DND-41 (cell line): ENCODE measurements at regions not wholly inside any gene's neighbourhood (a gene's known extent, or its start where the extent isn't known, plus 50 kb on each side); places are given as distances from the start of the nearest gene placed in this dataset.

Experiments
- EZH2 ChIP-seq: IDR thresholded peaks from 3 replicates; pipeline ENCODE4 v1.6.1; 2012; ENCODE audit warnings: borderline replicate concordance, low read depth, mild to moderate bottlenecking, moderate library complexity, low read length, inconsistent platforms; ENCODE audit not compliant: severe bottlenecking
- TF ChIP-seq, protein P1 (sequence below): IDR thresholded peaks from 2 replicates; pipeline ENCODE4 v1.5.1; 2012; ENCODE audit warnings: borderline replicate concordance, low read length, moderate library complexity, mild to moderate bottlenecking; ENCODE audit not compliant: poor library complexity, severe bottlenecking; ENCODE audit errors: extremely low read depth

- TF ChIP-seq, protein P1, sequence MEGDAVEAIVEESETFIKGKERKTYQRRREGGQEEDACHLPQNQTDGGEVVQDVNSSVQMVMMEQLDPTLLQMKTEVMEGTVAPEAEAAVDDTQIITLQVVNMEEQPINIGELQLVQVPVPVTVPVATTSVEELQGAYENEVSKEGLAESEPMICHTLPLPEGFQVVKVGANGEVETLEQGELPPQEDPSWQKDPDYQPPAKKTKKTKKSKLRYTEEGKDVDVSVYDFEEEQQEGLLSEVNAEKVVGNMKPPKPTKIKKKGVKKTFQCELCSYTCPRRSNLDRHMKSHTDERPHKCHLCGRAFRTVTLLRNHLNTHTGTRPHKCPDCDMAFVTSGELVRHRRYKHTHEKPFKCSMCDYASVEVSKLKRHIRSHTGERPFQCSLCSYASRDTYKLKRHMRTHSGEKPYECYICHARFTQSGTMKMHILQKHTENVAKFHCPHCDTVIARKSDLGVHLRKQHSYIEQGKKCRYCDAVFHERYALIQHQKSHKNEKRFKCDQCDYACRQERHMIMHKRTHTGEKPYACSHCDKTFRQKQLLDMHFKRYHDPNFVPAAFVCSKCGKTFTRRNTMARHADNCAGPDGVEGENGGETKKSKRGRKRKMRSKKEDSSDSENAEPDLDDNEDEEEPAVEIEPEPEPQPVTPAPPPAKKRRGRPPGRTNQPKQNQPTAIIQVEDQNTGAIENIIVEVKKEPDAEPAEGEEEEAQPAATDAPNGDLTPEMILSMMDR, result no peak
- no peak for TF ChIP-seq EZH2
Observed at GRCh38 chr7:81298951-81299666, 380.3 kb upstream of the SEMA3C start.
